NT2/D1 (cell line): ENCODE measurements at regions not wholly inside any gene's neighbourhood (a gene's known extent, or its start where the extent isn't known, plus 50 kb on each side); places are given as distances from the start of the nearest gene placed in this dataset.

Experiments
- DNase-seq: peaks from one replicate; pipeline ENCODE4 v3.0.0-alpha.2; 2011; ENCODE audit warnings: low read depth, low spot score
- H3K27me3 ChIP-seq: 2 replicates; pipeline ENCODE4 v1.6.0; 2011; ENCODE audit warnings: mild to moderate bottlenecking; ENCODE audit not compliant: insufficient read length, insufficient read depth
- H3K36me3 ChIP-seq: 2 replicates; pipeline ENCODE4 v1.6.1; 2011; ENCODE audit warnings: mild to moderate bottlenecking, low read length, mixed read lengths; ENCODE audit not compliant: insufficient read depth, insufficient read length
- H3K4me1 ChIP-seq: 2 replicates; pipeline ENCODE4 v1.5.1; 2011; ENCODE audit not compliant: insufficient read depth, insufficient read length
- H3K4me3 ChIP-seq: 2 replicates; pipeline ENCODE4 v1.5.1; 2011; ENCODE audit warnings: low read depth; ENCODE audit not compliant: insufficient read length
- H3K9ac ChIP-seq: 2 replicates; pipeline ENCODE4 v1.6.0; 2011; ENCODE audit warnings: low read depth; ENCODE audit not compliant: insufficient read length
- H3K9me3 ChIP-seq: 2 replicates; pipeline ENCODE4 v1.5.1; 2011; ENCODE audit warnings: mild to moderate bottlenecking, low read length; ENCODE audit not compliant: insufficient read depth
- SUZ12 ChIP-seq: IDR thresholded peaks from 2 replicates; pipeline ENCODE4 v1.6.1; 2011; ENCODE audit not compliant: insufficient read length, insufficient read depth; ENCODE audit errors: extremely low read depth
- YY1 ChIP-seq: IDR thresholded peaks from 2 replicates; pipeline ENCODE4 v1.6.1; 2011; ENCODE audit not compliant: insufficient read length, insufficient read depth
- ZNF274 ChIP-seq: IDR thresholded peaks from 2 replicates; pipeline ENCODE4 v1.6.1; 2011; ENCODE audit warnings: mild to moderate bottlenecking, low read depth, low read length

- TF ChIP-seq YY1 = no peak
- TF ChIP-seq ZNF274 = no peak
- TF ChIP-seq SUZ12 = no peak
- H3K9me3 ChIP-seq = peaks cover 38% of the 10 kb centered on the region; the same call in 1 of the 2 replicates
- no peak for DNase-seq
- H3K9ac ChIP-seq = no peak overlapping the region
- H3K36me3 ChIP-seq = no peaks in the 10 kb centered on the region
- no peaks in the 10 kb centered on the region for H3K27me3 ChIP-seq
- H3K4me3 ChIP-seq = no peak overlapping the region
- H3K4me1 ChIP-seq = no peaks in the 10 kb centered on the region
These were observed 49.9 kb upstream of the CYP1B1 start for GRCh38 chr2:38125842-38126241.
